A549 (cell line): ENCODE measurements at regions not wholly inside any gene's neighbourhood (a gene's known extent, or its start where the extent isn't known, plus 50 kb on each side); places are given as distances from the start of the nearest gene placed in this dataset.
A peak's percentile ranks its signal among the peaks of the same experiment; 100 is the strongest.

Source experiments
- ATAC-seq, 2 experiments: fragments of 200-7000 bp in 1 of 2; fragments of >200 bp in 1 of 2; cut with Nextera tagmentation in 1 of 2; cut with Tn5 transposase in 1 of 2; 3 replicates each; pipeline versions ENCODE4 v1.8.0 to v1.9.1; 2018 to 2020; ENCODE audit warnings: mild to moderate bottlenecking in 1 of 2, moderate library complexity in 1 of 2
- CTCF ChIA-PET: fragments of 300-600 bp; sonication (Branson Sonifier 250); formaldehyde crosslinking; extraction: SDS; loops from one replicate; lab custom pipeline; 2021; ENCODE audit warnings: antibody characterized with exemption, inconsistent platforms; lab: Yijun Ruan, JAX
- POLR2A ChIA-PET: fragments of 350-600 bp; formaldehyde crosslinking; extraction: SDS; loops from one replicate; lab custom pipeline; 2021; ENCODE audit warnings: antibody characterized with exemption, inconsistent platforms; lab: Yijun Ruan, JAX
- DNase-seq, 2 experiments: peaks; one replicate each; pipeline versions ENCODE4 v3.0.0 to v3.0.0-alpha.2; 2011 to 2016; ENCODE audit warnings: low read depth in 1 of 2, low spot score in 1 of 2
- FAIRE-seq: peaks from 2 replicates; lab custom pipeline; 2011; peaks lifted over from hg19 to GRCh38; lab: Jason Lieb, UNC
- H3K27ac ChIP-seq, 2 experiments: fragments of >200 bp; sonication (Bioruptor Twin); formaldehyde crosslinking; 3 replicates each; pipeline ENCODE4 v1.5.1; 2016 to 2017
- H3K4me1 ChIP-seq: fragments of >200 bp; sonication (Bioruptor Twin); formaldehyde crosslinking; 3 replicates; pipeline ENCODE4 v1.6.1; 2016
- H3K4me2 ChIP-seq: fragments of >200 bp; sonication (Bioruptor Twin); formaldehyde crosslinking; 3 replicates; pipeline ENCODE4 v1.6.1; 2016
- H3K4me3 ChIP-seq: fragments of >200 bp; sonication (Bioruptor Twin); formaldehyde crosslinking; 3 replicates; pipeline ENCODE4 v1.5.1; 2016
- H3K9me3 ChIP-seq: fragments of >200 bp; sonication (Bioruptor Twin); formaldehyde crosslinking; 3 replicates; pipeline ENCODE4 v1.6.1; 2016
- BCL3 ChIP-seq: fragments of >200 bp; sonication (Bioruptor Twin); formaldehyde crosslinking; IDR thresholded peaks from 3 replicates; pipeline ENCODE4 v1.6.1; 2016
- BHLHE40 ChIP-seq: IDR thresholded peaks from 2 replicates; pipeline ENCODE4 v1.6.1; 2012; ENCODE audit warnings: low read depth, low read length, inconsistent platforms
- CBX2 ChIP-seq: fragments of 200-600 bp; sonication (generic); IDR thresholded peaks from 2 replicates; pipeline ENCODE4 v1.6.1; 2016; ENCODE audit warnings: low read depth, mild to moderate bottlenecking, borderline replicate concordance
- CHD2 ChIP-seq: fragments of 150-350 bp; IDR thresholded peaks from 2 replicates; pipeline ENCODE4 v1.6.1; 2014; ENCODE audit warnings: low read length; ENCODE audit not compliant: partially characterized antibody
- CTCF ChIP-seq: fragments of >200 bp; sonication (Bioruptor Twin); formaldehyde crosslinking; IDR thresholded peaks from 3 replicates; pipeline ENCODE4 v1.5.1; 2016
- HMGXB4 ChIP-seq: fragments of 250-450 bp; sonication (Bioruptor Pico); IDR thresholded peaks from 2 replicates; pipeline ENCODE4 v1.5.0; 2021; ENCODE audit warnings: mild to moderate bottlenecking, moderate library complexity, borderline replicate concordance
- HOXA7 ChIP-seq: fragments of 250-450 bp; sonication (Bioruptor Pico); IDR thresholded peaks from 2 replicates; pipeline ENCODE4 v1.5.0; 2020; ENCODE audit warnings: mild to moderate bottlenecking, moderate library complexity
- KDM5A ChIP-seq: fragments of 200-600 bp; sonication (generic); IDR thresholded peaks from 2 replicates; pipeline ENCODE4 v1.6.1; 2016; ENCODE audit warnings: antibody characterized with exemption, mild to moderate bottlenecking
- MAX ChIP-seq: IDR thresholded peaks from 2 replicates; pipeline ENCODE4 v1.6.1; 2012
- MAZ ChIP-seq: fragments of 150-350 bp; IDR thresholded peaks from 2 replicates; pipeline ENCODE4 v1.6.1; 2014; ENCODE audit warnings: antibody characterized with exemption, low read depth, low read length, borderline replicate concordance
- MYC ChIP-seq: IDR thresholded peaks from 2 replicates; pipeline ENCODE4 v1.6.1; 2012; ENCODE audit warnings: mild to moderate bottlenecking, inconsistent platforms, low read length, improper control_type of control experiment, borderline replicate concordance
- NFE2L2 ChIP-seq: fragments of 150-350 bp; conservative IDR thresholded peaks from 2 replicates; pipeline ENCODE4 v1.6.1; 2014; ENCODE audit warnings: low read length
- PBX3 ChIP-seq: IDR thresholded peaks from 2 replicates; pipeline ENCODE4 v1.6.1; 2012
- POLR2A ChIP-seq: IDR thresholded peaks from 2 replicates; pipeline ENCODE4 v1.6.1; 2012; ENCODE audit warnings: mild to moderate bottlenecking, low read length
- RNF2 ChIP-seq: fragments of 200-600 bp; sonication (generic); IDR thresholded peaks from 2 replicates; pipeline ENCODE4 v1.6.1; 2016; ENCODE audit warnings: low read depth, mild to moderate bottlenecking, antibody characterized with exemption, moderate library complexity, borderline replicate concordance
- SREBF2 ChIP-seq: fragments of 450-650 bp; IDR thresholded peaks from 2 replicates; pipeline ENCODE4 v1.6.1; 2014; ENCODE audit warnings: mild to moderate bottlenecking, moderate library complexity
- TFCP2L1 ChIP-seq: fragments of 250-450 bp; sonication (Bioruptor Pico); IDR thresholded peaks from 2 replicates; pipeline ENCODE4 v1.5.0; 2021; ENCODE audit warnings: mild to moderate bottlenecking
- USF2 ChIP-seq: fragments of 450-650 bp; IDR thresholded peaks from 2 replicates; pipeline ENCODE4 v1.6.1; 2014; ENCODE audit warnings: antibody characterized with exemption
- ZFP36 ChIP-seq: fragments of 450-650 bp; IDR thresholded peaks from 2 replicates; pipeline ENCODE4 v1.6.1; 2014; ENCODE audit warnings: borderline replicate concordance; ENCODE audit not compliant: partially characterized antibody
- WGBS: methylation state at CpG from one replicate; pipeline ENCODE4 v1.1.6; 2017; ENCODE audit errors: missing lambda C conversion rate; 5-methylcytosine and 5-hydroxymethylcytosine counted together

GRCh38 chr22:27554841-27555456, 246.6 kb downstream of the MN1 start:
- CTCF ChIA-PET = interaction anchor here (0.6 kb wide), 1 partner anchor 140 kb away, joined by 3 read pairs; no protein-coding TSS in a partner anchor
- WGBS = 76% methylated on average over 6 of the region's 6 CpGs
- no peak for FAIRE-seq

GRCh38 chr22:27556371-27556770, 245.2 kb downstream of the MN1 start:
- WGBS = 92% methylated on average over 12 of the region's 12 CpGs
- peaks cover 3% of the 10 kb centered on the region; the same call in 1 of the 3 replicates for H3K9me3 ChIP-seq
- no peak overlapping the region for H3K4me3 ChIP-seq
- no peak overlapping the region for H3K4me2 ChIP-seq
- TF ChIP-seq USF2 (no peak), ZFP36 (no peak), TFCP2L1 (CRISPR knock-in tag) (no peak), HOXA7 (CRISPR knock-in tag) (no peak), CBX2 (no peak), NFE2L2 (no peak), CHD2 (no peak), HMGXB4 (CRISPR knock-in tag) (no peak), MYC (no peak), BCL3 (no peak), MAX (no peak), CTCF (no peak), POLR2A (no peak), SREBF2 (no peak), PBX3 (no peak), RNF2 (no peak), BHLHE40 (no peak), MAZ (no peak), KDM5A (no peak)
- peak overlapping the region; percentile 48 to 58; a peak in 2 of 6 replicates for H3K27ac ChIP-seq
- no peak for FAIRE-seq
- DNase-seq = no peak
- peaks cover 13% of the 10 kb centered on the region; the same call in 2 of the 3 replicates for H3K4me1 ChIP-seq
- ChIA-PET CTCF (no interaction called here), POLR2A (no interaction called here)
- ATAC-seq = no peak

More at GRCh38 chr22:27554841-27555456, 246.6 kb downstream of the MN1 start:
- POLR2A ChIA-PET = no interaction called here
- no peak overlapping the region for H3K4me3 ChIP-seq
- ATAC-seq (no peak), DNase-seq (no peak)
- TF ChIP-seq ZFP36 (peak; percentile 88), CTCF (no peak)
- H3K9me3 ChIP-seq = peaks cover 3% of the 10 kb centered on the region; the same call in 1 of the 3 replicates
- peaks cover 13% of the 10 kb centered on the region; the same call in 2 of the 3 replicates for H3K4me1 ChIP-seq
- no peak overlapping the region for H3K4me2 ChIP-seq
- H3K27ac ChIP-seq = no peak overlapping the region
